Neuronal stem cell (in vitro differentiated cells): ENCODE measurements at regions not wholly inside any gene's neighbourhood (a gene's known extent, or its start where the extent isn't known, plus 50 kb on each side); places are given as distances from the start of the nearest gene placed in this dataset.
"Not testable (repeated sequence)": the region's sequence is repeated elsewhere in the genome, so short reads cannot be mapped to it uniquely, and the experiment has no call there.

Experiments used
- DNase-seq: peaks from one replicate; pipeline ENCODE4 v3.0.0-alpha.2; 2013; ENCODE audit warnings: low spot score
- H2AFZ ChIP-seq: one replicate; pipeline ENCODE4 v1.6.1; 2013; ENCODE audit warnings: mild to moderate bottlenecking, low read length, inconsistent platforms
- H2AK5ac ChIP-seq: 2 replicates; pipeline ENCODE4 v1.6.1; 2013; ENCODE audit warnings: low read depth, mild to moderate bottlenecking, inconsistent platforms, low read length, moderate library complexity, mixed read lengths
- H2BK120ac ChIP-seq: 2 replicates; pipeline ENCODE4 v1.6.1; 2013; ENCODE audit warnings: low read depth, mild to moderate bottlenecking, inconsistent platforms, low read length, moderate library complexity, mixed read lengths
- H2BK12ac ChIP-seq: one replicate; pipeline ENCODE4 v1.6.1; 2013; ENCODE audit warnings: low read length, inconsistent platforms
- H2BK15ac ChIP-seq: 2 replicates; pipeline ENCODE4 v1.6.1; 2013; ENCODE audit warnings: mild to moderate bottlenecking, low read length, inconsistent platforms, mixed read lengths
- H2BK5ac ChIP-seq: one replicate; pipeline ENCODE4 v1.6.1; 2013; ENCODE audit warnings: inconsistent platforms, mild to moderate bottlenecking, low read length, moderate library complexity
- H3K14ac ChIP-seq: one replicate; pipeline ENCODE4 v1.6.1; 2013; ENCODE audit warnings: low read length, inconsistent platforms
- H3K18ac ChIP-seq: 2 replicates; pipeline ENCODE4 v1.6.1; 2013; ENCODE audit warnings: low read length, inconsistent platforms
- H3K23ac ChIP-seq: 2 replicates; pipeline ENCODE4 v1.6.1; 2013; ENCODE audit warnings: low read depth, mild to moderate bottlenecking, mixed read lengths, low read length, inconsistent platforms; ENCODE audit not compliant: poor library complexity
- H3K27ac ChIP-seq: replicated peaks from 3 replicates; pipeline ENCODE4 v1.5.1; 2013; ENCODE audit warnings: low read length, inconsistent platforms
- H3K27me3 ChIP-seq, 3 experiments: 2 replicates each; pipeline ENCODE4 v1.6.1; 2013; ENCODE audit warnings: low read length in 3 of 3, mild to moderate bottlenecking in 2 of 3, inconsistent platforms in 1 of 3, low read depth in 1 of 3, mixed read lengths in 1 of 3, moderate library complexity in 1 of 3; ENCODE audit not compliant: control insufficient read depth in 3 of 3, insufficient read depth in 3 of 3
- H3K36me3 ChIP-seq, 2 donors: replicated peaks in 1 of 2; 2 replicates each; pipeline ENCODE4 v1.6.1; 2013; ENCODE audit warnings: low read length in 2 of 2; ENCODE audit not compliant: control insufficient read depth in 2 of 2, insufficient read depth in 2 of 2
- H3K4ac ChIP-seq: 2 replicates; pipeline ENCODE4 v1.6.1; 2013; ENCODE audit warnings: inconsistent platforms, mild to moderate bottlenecking, low read length, moderate library complexity
- H3K4me1 ChIP-seq, 2 donors: 1 replicate in 1 of 2; 2 replicates in 1 of 2; pipeline ENCODE4 v1.6.1; 2013; ENCODE audit warnings: low read length in 2 of 2, low read depth in 1 of 2; ENCODE audit not compliant: control insufficient read depth in 2 of 2, insufficient read depth in 1 of 2
- H3K4me2 ChIP-seq: one replicate; pipeline ENCODE4 v1.6.1; 2013; ENCODE audit warnings: mild to moderate bottlenecking, low read length, inconsistent platforms; ENCODE audit not compliant: insufficient read depth, poor library complexity, severe bottlenecking
- H3K4me3 ChIP-seq, 2 donors: 2 replicates each; pipeline ENCODE4 v1.5.1; 2013; ENCODE audit warnings: low read length in 2 of 2, mild to moderate bottlenecking in 2 of 2, inconsistent platforms in 1 of 2, moderate library complexity in 1 of 2
- H3K79me1 ChIP-seq: one replicate; pipeline ENCODE4 v1.6.1; 2013; ENCODE audit warnings: low read depth, mild to moderate bottlenecking, inconsistent platforms, low read length, moderate library complexity
- H3K9ac ChIP-seq: one replicate; pipeline ENCODE4 v1.6.1; 2013; ENCODE audit warnings: mild to moderate bottlenecking, low read depth, low read length, inconsistent platforms; ENCODE audit not compliant: poor library complexity
- H3K9me3 ChIP-seq, 2 donors: replicated peaks in 1 of 2; 2 replicates each; pipeline versions ENCODE3 to v1.6.1; 2013; ENCODE audit warnings: low read length in 2 of 2, mild to moderate bottlenecking in 2 of 2, inconsistent platforms in 1 of 2, low read depth in 1 of 2, mixed read lengths in 1 of 2, moderate library complexity in 1 of 2; ENCODE audit not compliant: control insufficient read depth in 2 of 2, insufficient read depth in 1 of 2
- H4K8ac ChIP-seq: one replicate; pipeline ENCODE4 v1.6.1; 2013; ENCODE audit warnings: low read depth, mild to moderate bottlenecking, inconsistent platforms, low read length, moderate library complexity
- H4K91ac ChIP-seq: one replicate; pipeline ENCODE4 v1.6.1; 2013; ENCODE audit warnings: low read length, low read depth, mild to moderate bottlenecking, inconsistent platforms; ENCODE audit not compliant: poor library complexity
- WGBS, 2 donors: extraction: QIAGEN DNeasy Blood & Tissue Kit; methylation state at CpG; one replicate each; pipeline ENCODE4 v1.1.7; 2013; ENCODE audit warnings: missing lambda C conversion rate in 2 of 2, mixed read lengths in 1 of 2; ENCODE audit not compliant: insufficient read length in 2 of 2, insufficient replicate concordance in 1 of 2; ENCODE audit errors: extremely low coverage in 2 of 2; 5-methylcytosine and 5-hydroxymethylcytosine counted together

GRCh38 chr2:3034856-3035255, 342.8 kb downstream of the EIPR1 start:
- peak overlapping the region; percentile 4 for H3K18ac ChIP-seq
- peak overlapping the region; percentile 13 for H2BK15ac ChIP-seq
- H2AK5ac ChIP-seq = peak overlapping the region; percentile 12
- no peak overlapping the region for H3K4me2 ChIP-seq
- H3K14ac ChIP-seq = peak overlapping the region; percentile 0
- peaks cover 0 to 9% (median 0%) of the 10 kb centered on the region in 3 experiments for H3K27me3 ChIP-seq
- no peak overlapping the region for H2BK5ac ChIP-seq
- no peak overlapping the region for H3K4ac ChIP-seq
- H2AFZ ChIP-seq = no peak overlapping the region
- no peak overlapping the region for H3K27ac ChIP-seq
- peaks cover 0 to 2% of the 10 kb centered on the region in 2 donors for H3K36me3 ChIP-seq
- H3K4me1 ChIP-seq = peaks cover 0 to 2% of the 10 kb centered on the region in 2 donors
- no peak overlapping the region for H4K8ac ChIP-seq
- no peak for DNase-seq
- H3K23ac ChIP-seq = peak overlapping the region; percentile 89
- H3K4me3 ChIP-seq = no peak overlapping the region
- no peaks in the 10 kb centered on the region for H3K79me1 ChIP-seq
- no peak overlapping the region for H2BK12ac ChIP-seq
- WGBS, 2 donors = no CpG with 5 or more reads among the region's 13 CpGs
- no peak overlapping the region for H3K9ac ChIP-seq
- no peak overlapping the region for H2BK120ac ChIP-seq
- H4K91ac ChIP-seq = no peak overlapping the region
- H3K9me3 ChIP-seq = peaks cover 0 to 5% of the 10 kb centered on the region in 2 donors

- Histone ChIP-seq H2BK120ac (no peak overlapping the region), H4K91ac (no peak overlapping the region), H3K14ac (no peak overlapping the region), H3K18ac (no peak overlapping the region), H2AK5ac (no peak overlapping the region), H2AFZ (no peak overlapping the region), H3K79me1 (no peaks in the 10 kb centered on the region), H3K9ac (no peak overlapping the region), H3K23ac (no peak overlapping the region), H3K27me3 (peaks cover 0 to 9% (median 0%) of the 10 kb centered on the region in 3 experiments), H3K4ac (no peak overlapping the region), H3K27ac (no peak overlapping the region), H3K9me3 (peaks cover 0 to 4% of the 10 kb centered on the region in 2 donors), H2BK15ac (no peak overlapping the region), H2BK5ac (no peak overlapping the region), H3K4me1 (peaks cover 0 to 2% of the 10 kb centered on the region in 2 donors), H3K36me3 (peaks cover 0 to 2% of the 10 kb centered on the region in 2 donors), H3K4me3 (no peak overlapping the region), H4K8ac (no peak overlapping the region), H3K4me2 (no peak overlapping the region), H2BK12ac (no peak overlapping the region)
- no CpG with 5 or more reads among the region's 7 CpGs for WGBS, 2 donors
- no peak for DNase-seq
These were observed 343.2 kb downstream of the EIPR1 start for GRCh38 chr2:3034396-3034795.

- Histone ChIP-seq H3K4me2 (no peak overlapping the region), H3K9ac (peak overlapping the region; percentile 21), H3K36me3 (peaks cover 0 to 2% of the 10 kb centered on the region in 2 donors)
These were observed 344.3 kb downstream of the EIPR1 start for GRCh38 chr2:3033315-3033714.

GRCh38 chr2:3030791-3031190, 346.8 kb downstream of the EIPR1 start:
- not testable (repeated sequence) for H3K4me3 ChIP-seq, H3K27ac ChIP-seq, H3K4me1 ChIP-seq, H3K4me2 ChIP-seq, H3K9me3 ChIP-seq, H3K36me3 ChIP-seq, H3K4ac ChIP-seq, H3K18ac ChIP-seq, H4K91ac ChIP-seq, H3K9ac ChIP-seq, H2BK12ac ChIP-seq, H4K8ac ChIP-seq, H2BK120ac ChIP-seq, H2AK5ac ChIP-seq, H2AFZ ChIP-seq, H3K14ac ChIP-seq, H2BK5ac ChIP-seq, DNase-seq, H3K79me1 ChIP-seq, H3K27me3 ChIP-seq, H3K23ac ChIP-seq, H2BK15ac ChIP-seq
- no CpG with 5 or more reads among the region's 9 CpGs for WGBS, 2 donors

More at GRCh38 chr2:3033315-3033714, 344.3 kb downstream of the EIPR1 start:
- Histone ChIP-seq H3K9me3 (peaks cover 0 to 4% of the 10 kb centered on the region in 2 donors), H3K27ac (no peak overlapping the region), H4K8ac (no peak overlapping the region), H3K4me1 (peaks cover 0 to 2% of the 10 kb centered on the region in 2 donors), H3K18ac (peak overlapping the region; percentile 4), H3K14ac (peak overlapping the region; percentile 63), H3K27me3 (peaks cover 0 to 9% (median 0%) of the 10 kb centered on the region in 3 experiments), H2BK120ac (no peak overlapping the region), H3K79me1 (no peaks in the 10 kb centered on the region), H2BK12ac (peak overlapping the region; percentile 41), H3K23ac (peak overlapping the region; percentile 55), H2AK5ac (peak overlapping the region; percentile 63), H3K4ac (no peak overlapping the region), H4K91ac (no peak overlapping the region), H2BK15ac (peak overlapping the region; percentile 26), H3K4me3 (no peak overlapping the region), H2BK5ac (no peak overlapping the region), H2AFZ (no peak overlapping the region)
- DNase-seq = no peak
- WGBS, 2 donors = no CpG with 5 or more reads among the region's 8 CpGs
